Fibroblast of lung (primary cell): ENCODE measurements at regions not wholly inside any gene's neighbourhood (a gene's known extent, or its start where the extent isn't known, plus 50 kb on each side); places are given as distances from the start of the nearest gene placed in this dataset.

Experiments used
- DNase-seq, 2 donors: peaks; one replicate each; pipeline versions ENCODE4 v3.0.0 to v3.0.0-alpha.2; 2010; ENCODE audit warnings: low read depth in 2 of 2
- H2AFZ ChIP-seq: 2 replicates; pipeline ENCODE4 v1.5.1; 2012; ENCODE audit warnings: low read length, control low read depth, inconsistent platforms
- H3K27ac ChIP-seq: 2 replicates; pipeline ENCODE4 v1.5.1; 2011; ENCODE audit warnings: low read length, control low read depth; ENCODE audit not compliant: insufficient read depth
- H3K27me3 ChIP-seq: 2 replicates; pipeline ENCODE4 v1.5.1; 2011; ENCODE audit warnings: mild to moderate bottlenecking, low read length; ENCODE audit not compliant: control insufficient read depth, insufficient read depth
- H3K36me3 ChIP-seq: 2 replicates; pipeline ENCODE4 v1.5.1; 2011; ENCODE audit warnings: low read length; ENCODE audit not compliant: control insufficient read depth, insufficient read depth
- H3K4me1 ChIP-seq: 2 replicates; pipeline ENCODE4 v1.5.1; 2011; ENCODE audit warnings: low read length; ENCODE audit not compliant: control insufficient read depth, insufficient read depth; ENCODE audit errors: extremely low read depth
- H3K4me2 ChIP-seq: 2 replicates; pipeline ENCODE4 v1.5.1; 2011; ENCODE audit warnings: low read length, control low read depth; ENCODE audit not compliant: insufficient read depth; ENCODE audit errors: extremely low read depth
- H3K4me3 ChIP-seq, 4 experiments: fragments of 200-600 bp in 1 of 4; sonication (generic) in 1 of 4; replicated peaks in 1 of 4; 2 replicates each; pipeline ENCODE4 v1.5.1; 2011 to 2016; ENCODE audit warnings: low read length in 4 of 4, low read depth in 3 of 4, mild to moderate bottlenecking in 3 of 4, control low read depth in 2 of 4, inconsistent platforms in 1 of 4, mixed read lengths in 1 of 4; ENCODE audit not compliant: insufficient read depth in 1 of 4; ENCODE audit errors: control extremely low read depth in 1 of 4
- H3K79me2 ChIP-seq: 2 replicates; pipeline ENCODE4 v1.5.1; 2012; ENCODE audit warnings: mild to moderate bottlenecking, low read length, inconsistent platforms; ENCODE audit not compliant: control insufficient read depth, insufficient read depth
- H3K9ac ChIP-seq: 2 replicates; pipeline ENCODE4 v1.5.1; 2011; ENCODE audit warnings: mild to moderate bottlenecking, low read length, control low read depth; ENCODE audit not compliant: insufficient read depth
- H3K9me3 ChIP-seq: 2 replicates; pipeline ENCODE4 v1.5.1; 2012; ENCODE audit warnings: low read depth, low read length; ENCODE audit not compliant: control insufficient read depth, insufficient read depth
- H4K20me1 ChIP-seq: 2 replicates; pipeline ENCODE4 v1.5.1; 2011; ENCODE audit warnings: low read length; ENCODE audit not compliant: control insufficient read depth, insufficient read depth; ENCODE audit errors: extremely low read depth
- EZH2 ChIP-seq: IDR thresholded peaks from 2 replicates; pipeline ENCODE4 v1.5.1; 2012; ENCODE audit warnings: low read length, control low read depth, mild to moderate bottlenecking; ENCODE audit errors: missing control alignments
- TF ChIP-seq, protein P1 (sequence below), 2 donors: IDR thresholded peaks in 1 of 2; conservative IDR thresholded peaks in 1 of 2; 1 replicate in 1 of 2; 2 replicates in 1 of 2; pipeline ENCODE4 v1.5.1; 2011 to 2012; ENCODE audit warnings: low read length in 2 of 2, control low read depth in 1 of 2, inconsistent platforms in 1 of 2, low read depth in 1 of 2, mild to moderate bottlenecking in 1 of 2

DNA sequence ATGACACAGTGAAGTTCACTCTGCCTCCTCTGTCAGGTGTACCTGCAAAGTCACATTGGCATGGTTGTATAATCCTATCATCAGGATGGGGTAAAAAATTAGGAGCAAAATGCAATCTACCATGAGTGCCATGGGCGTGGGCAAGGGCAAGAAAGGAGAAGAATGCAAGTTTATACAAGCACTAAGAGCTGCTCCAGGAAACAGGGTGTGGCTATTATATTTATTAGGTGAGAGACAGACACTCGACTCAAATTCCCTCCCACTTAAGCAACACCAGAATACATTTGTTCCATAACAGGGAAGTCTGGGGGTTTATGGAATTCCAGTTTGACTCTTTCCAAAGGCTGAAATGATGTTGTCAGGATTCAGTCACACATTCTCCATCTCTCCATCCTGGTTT, 378.8 kb downstream of the BCOR start:
- H2AFZ ChIP-seq: no peak overlapping the region
- no peaks in the 10 kb centered on the region for H3K36me3 ChIP-seq
- DNase-seq: peak in 1 of 2 donors; percentile 28
- H3K27me3 ChIP-seq: peaks cover 4% of the 10 kb centered on the region
- H3K9me3 ChIP-seq: no peaks in the 10 kb centered on the region
- H4K20me1 ChIP-seq: no peaks in the 10 kb centered on the region
- no peak overlapping the region for H3K27ac ChIP-seq
- TF ChIP-seq EZH2: no peak
- TF ChIP-seq, protein P1, sequence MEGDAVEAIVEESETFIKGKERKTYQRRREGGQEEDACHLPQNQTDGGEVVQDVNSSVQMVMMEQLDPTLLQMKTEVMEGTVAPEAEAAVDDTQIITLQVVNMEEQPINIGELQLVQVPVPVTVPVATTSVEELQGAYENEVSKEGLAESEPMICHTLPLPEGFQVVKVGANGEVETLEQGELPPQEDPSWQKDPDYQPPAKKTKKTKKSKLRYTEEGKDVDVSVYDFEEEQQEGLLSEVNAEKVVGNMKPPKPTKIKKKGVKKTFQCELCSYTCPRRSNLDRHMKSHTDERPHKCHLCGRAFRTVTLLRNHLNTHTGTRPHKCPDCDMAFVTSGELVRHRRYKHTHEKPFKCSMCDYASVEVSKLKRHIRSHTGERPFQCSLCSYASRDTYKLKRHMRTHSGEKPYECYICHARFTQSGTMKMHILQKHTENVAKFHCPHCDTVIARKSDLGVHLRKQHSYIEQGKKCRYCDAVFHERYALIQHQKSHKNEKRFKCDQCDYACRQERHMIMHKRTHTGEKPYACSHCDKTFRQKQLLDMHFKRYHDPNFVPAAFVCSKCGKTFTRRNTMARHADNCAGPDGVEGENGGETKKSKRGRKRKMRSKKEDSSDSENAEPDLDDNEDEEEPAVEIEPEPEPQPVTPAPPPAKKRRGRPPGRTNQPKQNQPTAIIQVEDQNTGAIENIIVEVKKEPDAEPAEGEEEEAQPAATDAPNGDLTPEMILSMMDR (conservative IDR thresholded peaks at IDR 0.05 in 1 of 2, IDR thresholded peaks at IDR 0.05 in 1 of 2; ENCODE audit: low read depth in 1 of 2, low read length in 2 of 2): no peak
- H3K4me3 ChIP-seq: no peak overlapping the region
- H3K4me1 ChIP-seq: peaks cover 3% of the 10 kb centered on the region
- H3K9ac ChIP-seq: no peak overlapping the region
- H3K4me2 ChIP-seq: no peak overlapping the region
- no peaks in the 10 kb centered on the region for H3K79me2 ChIP-seq

GRCh38 chrX:39720945-39721344, 376.8 kb downstream of the BCOR start:
- no peak overlapping the region for H3K4me3 ChIP-seq
- H3K4me1 ChIP-seq: peaks cover 3% of the 10 kb centered on the region
- H3K9me3 ChIP-seq: no peaks in the 10 kb centered on the region
- H3K79me2 ChIP-seq: no peaks in the 10 kb centered on the region
- TF ChIP-seq, protein P1 (conservative IDR thresholded peaks at IDR 0.05 in 1 of 2, IDR thresholded peaks at IDR 0.05 in 1 of 2; ENCODE audit: low read depth in 1 of 2, low read length in 2 of 2): no peak
- TF ChIP-seq EZH2: no peak
- no peak overlapping the region for H3K4me2 ChIP-seq
- H3K27ac ChIP-seq: no peak overlapping the region
- no peak overlapping the region for H2AFZ ChIP-seq
- H3K27me3 ChIP-seq: peaks cover 4% of the 10 kb centered on the region
- H4K20me1 ChIP-seq: no peaks in the 10 kb centered on the region
- H3K9ac ChIP-seq: no peak overlapping the region
- DNase-seq: peak in 1 of 2 donors; percentile 44
- H3K36me3 ChIP-seq: no peaks in the 10 kb centered on the region

DNA sequence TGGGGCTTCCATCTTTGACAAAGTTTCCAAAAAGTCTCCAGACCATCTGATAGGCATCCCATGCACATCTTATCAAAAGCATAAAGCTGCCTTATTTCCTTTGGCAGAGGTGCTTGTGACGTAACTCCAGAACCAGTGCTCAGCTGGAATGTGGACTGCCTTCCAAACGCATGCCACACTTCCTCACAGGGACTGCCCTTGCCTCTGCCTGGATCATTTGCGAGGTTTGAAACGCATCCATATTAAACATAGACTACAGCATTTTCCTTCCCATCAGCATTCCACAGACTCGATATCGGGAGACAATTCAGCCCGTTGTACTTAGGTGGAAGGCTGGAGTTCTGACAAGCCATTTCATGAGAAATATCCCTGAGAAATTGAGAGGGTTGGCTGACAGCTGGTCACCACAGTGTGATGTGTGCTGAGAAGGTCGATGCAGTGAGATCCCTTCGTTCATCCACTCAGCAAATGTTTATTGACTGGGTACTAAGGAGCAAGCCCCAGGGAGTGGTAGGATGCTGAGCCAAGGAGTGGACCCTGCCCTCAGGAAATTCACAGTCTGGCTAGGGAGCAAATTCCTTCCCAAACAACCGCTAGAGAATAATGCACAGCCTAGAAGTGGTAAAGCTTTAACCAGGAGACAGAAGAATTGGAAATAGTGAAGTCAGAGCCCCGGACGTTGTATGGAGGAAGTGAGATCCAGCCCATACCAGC, 376.0 kb downstream of the BCOR start:
- no peak overlapping the region for H3K4me2 ChIP-seq
- peaks cover 3% of the 10 kb centered on the region for H3K4me1 ChIP-seq
- H2AFZ ChIP-seq: no peak overlapping the region
- no peaks in the 10 kb centered on the region for H3K9me3 ChIP-seq
- no peak overlapping the region for H3K27ac ChIP-seq
- H3K79me2 ChIP-seq: no peaks in the 10 kb centered on the region
- no peak overlapping the region for H3K9ac ChIP-seq
- no peaks in the 10 kb centered on the region for H4K20me1 ChIP-seq
- TF ChIP-seq, protein P1 (conservative IDR thresholded peaks at IDR 0.05 in 1 of 2, IDR thresholded peaks at IDR 0.05 in 1 of 2; ENCODE audit: low read depth in 1 of 2, low read length in 2 of 2): no peak
- TF ChIP-seq EZH2: no peak
- H3K4me3 ChIP-seq: no peak overlapping the region
- H3K36me3 ChIP-seq: no peaks in the 10 kb centered on the region
- peaks cover 4% of the 10 kb centered on the region for H3K27me3 ChIP-seq
- peak; percentile 55 to 87 for DNase-seq
